ENCODE measurements at regions not wholly inside any gene's neighbourhood (a gene's known extent, or its start where the extent isn't known, plus 50 kb on each side); places are given as distances from the start of the nearest gene placed in this dataset.
"Not testable (repeated sequence)": the region's sequence is repeated elsewhere in the genome, so short reads cannot be mapped to it uniquely, and the experiment has no call there.

GRCh38 chr5:67997892-67998457 lies 217.6 kb upstream of the PIK3R1 start:
- Histone ChIP-seq H3K4me1 (ENCODE audit: control insufficient read depth in 5 of 5, insufficient read depth in 5 of 5, low read length in 5 of 5) (peaks cover 4 to 16% (median 8%) of the 10 kb centered on the region in 5 donors), H3K36me3 (ENCODE audit: control insufficient read depth in 5 of 5, insufficient read depth in 5 of 5, low read length in 5 of 5) (no peaks in the 10 kb centered on the region), H3K9ac (ENCODE audit: low read length in 5 of 5) (no peak overlapping the region), H3K4me3 (ENCODE audit: low read depth in 1 of 5, low read length in 5 of 5) (no peak overlapping the region), H3K27ac (ENCODE audit: low read depth, low read length) (no peak overlapping the region), H3K27me3 (ENCODE audit: control insufficient read depth in 5 of 5, insufficient read depth in 4 of 5, low read length in 5 of 5) (no peaks in the 10 kb centered on the region), H3K9me3 (ENCODE audit: control insufficient read depth in 5 of 5, low read length in 5 of 5) (no peaks in the 10 kb centered on the region)

DNA sequence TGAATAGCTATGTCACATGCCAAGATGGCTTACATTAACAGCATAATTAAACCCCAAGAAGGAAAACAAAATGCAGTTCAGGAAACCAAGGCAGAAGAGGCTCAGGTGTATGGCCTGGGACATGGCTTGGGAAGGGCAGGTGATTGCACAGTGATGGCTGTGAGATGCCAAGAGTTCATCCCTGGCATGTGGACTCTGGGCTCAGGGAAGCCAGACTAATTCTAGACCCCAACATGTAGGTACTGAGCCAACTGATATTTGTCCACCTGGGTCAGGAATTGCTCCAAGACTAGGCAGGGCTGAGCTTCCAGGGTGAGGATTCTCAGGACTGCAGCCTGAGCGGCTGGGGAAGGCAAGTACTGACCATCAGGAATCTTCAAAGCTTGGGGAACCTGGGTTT lies 218.4 kb upstream of the PIK3R1 start:
- H3K36me3 ChIP-seq (ENCODE audit: control insufficient read depth in 5 of 5, insufficient read depth in 5 of 5, low read length in 5 of 5): no peaks in the 10 kb centered on the region
- no peak overlapping the region for H3K9ac ChIP-seq (ENCODE audit: low read length in 5 of 5)
- H3K4me3 ChIP-seq (ENCODE audit: low read depth in 1 of 5, low read length in 5 of 5): no peak overlapping the region
- no peaks in the 10 kb centered on the region for H3K27me3 ChIP-seq (ENCODE audit: control insufficient read depth in 5 of 5, insufficient read depth in 4 of 5, low read length in 5 of 5)
- H3K4me1 ChIP-seq (ENCODE audit: control insufficient read depth in 5 of 5, insufficient read depth in 5 of 5, low read length in 5 of 5): peaks cover 4 to 16% (median 8%) of the 10 kb centered on the region in 5 donors
- no peaks in the 10 kb centered on the region for H3K9me3 ChIP-seq (ENCODE audit: control insufficient read depth in 5 of 5, low read length in 5 of 5)
- no peak overlapping the region for H3K27ac ChIP-seq (ENCODE audit: low read depth, low read length)

DNA sequence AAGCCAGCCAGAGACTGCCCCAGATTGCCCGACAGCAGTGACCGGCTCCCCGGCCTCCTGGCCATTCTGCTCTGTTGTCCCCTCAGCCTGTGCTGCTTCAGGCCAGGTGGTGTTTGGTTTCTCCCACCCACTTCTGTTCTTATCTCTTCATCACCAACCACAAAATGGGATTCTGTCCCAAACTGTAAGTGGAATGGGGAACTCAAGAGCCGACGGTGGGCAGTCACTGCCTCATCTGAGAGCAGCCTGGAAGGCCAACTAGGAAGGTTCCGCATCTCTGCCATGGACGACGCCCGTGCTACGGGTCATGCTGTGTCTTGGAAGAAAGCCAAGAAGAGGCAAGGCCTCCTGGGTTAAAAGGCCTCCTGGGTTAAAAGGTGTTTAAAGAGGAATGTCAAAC lies 219.0 kb upstream of the PIK3R1 start:
- no peak overlapping the region for H3K9ac ChIP-seq (ENCODE audit: low read length in 5 of 5)
- peaks cover 4 to 16% (median 8%) of the 10 kb centered on the region in 5 donors for H3K4me1 ChIP-seq (ENCODE audit: control insufficient read depth in 5 of 5, insufficient read depth in 5 of 5, low read length in 5 of 5)
- no peaks in the 10 kb centered on the region for H3K9me3 ChIP-seq (ENCODE audit: control insufficient read depth in 5 of 5, low read length in 5 of 5)
- H3K27me3 ChIP-seq (ENCODE audit: control insufficient read depth in 5 of 5, insufficient read depth in 4 of 5, low read length in 5 of 5): no peaks in the 10 kb centered on the region
- H3K36me3 ChIP-seq (ENCODE audit: control insufficient read depth in 5 of 5, insufficient read depth in 5 of 5, low read length in 5 of 5): no peaks in the 10 kb centered on the region
- H3K4me3 ChIP-seq (ENCODE audit: low read depth in 1 of 5, low read length in 5 of 5): no peak overlapping the region
- no peak overlapping the region for H3K27ac ChIP-seq (ENCODE audit: low read depth, low read length)

DNA sequence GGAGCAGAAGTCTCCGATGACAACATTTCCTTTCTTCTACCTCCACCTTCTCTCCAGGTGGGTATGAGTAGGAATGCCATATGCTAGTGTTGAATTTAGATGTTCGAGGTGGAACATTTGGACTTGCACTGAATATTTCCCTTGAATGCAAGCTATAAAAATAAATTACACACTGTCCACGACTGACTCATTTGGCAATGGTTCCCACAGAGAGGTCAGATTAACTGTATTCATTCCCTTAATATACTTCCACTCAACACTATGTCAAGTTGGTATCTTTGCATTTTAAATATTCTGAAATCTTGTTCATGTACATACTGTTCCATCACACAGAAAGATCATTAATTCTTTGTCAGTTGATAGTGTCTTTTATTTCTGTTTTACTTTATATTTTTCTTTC lies 222.6 kb upstream of the PIK3R1 start:
- Histone ChIP-seq H3K9me3 (ENCODE audit: control insufficient read depth in 5 of 5, low read length in 5 of 5) (no peaks in the 10 kb centered on the region), H3K4me3 (ENCODE audit: low read depth in 1 of 5, low read length in 5 of 5) (no peak overlapping the region), H3K9ac (ENCODE audit: low read length in 5 of 5) (no peak overlapping the region), H3K27me3 (ENCODE audit: control insufficient read depth in 5 of 5, insufficient read depth in 4 of 5, low read length in 5 of 5) (no peaks in the 10 kb centered on the region), H3K4me1 (ENCODE audit: control insufficient read depth in 5 of 5, insufficient read depth in 5 of 5, low read length in 5 of 5) (peaks cover 0 to 10% (median 8%) of the 10 kb centered on the region in 5 donors), H3K36me3 (ENCODE audit: control insufficient read depth in 5 of 5, insufficient read depth in 5 of 5, low read length in 5 of 5) (no peaks in the 10 kb centered on the region), H3K27ac (ENCODE audit: low read depth, low read length) (no peak overlapping the region)

DNA sequence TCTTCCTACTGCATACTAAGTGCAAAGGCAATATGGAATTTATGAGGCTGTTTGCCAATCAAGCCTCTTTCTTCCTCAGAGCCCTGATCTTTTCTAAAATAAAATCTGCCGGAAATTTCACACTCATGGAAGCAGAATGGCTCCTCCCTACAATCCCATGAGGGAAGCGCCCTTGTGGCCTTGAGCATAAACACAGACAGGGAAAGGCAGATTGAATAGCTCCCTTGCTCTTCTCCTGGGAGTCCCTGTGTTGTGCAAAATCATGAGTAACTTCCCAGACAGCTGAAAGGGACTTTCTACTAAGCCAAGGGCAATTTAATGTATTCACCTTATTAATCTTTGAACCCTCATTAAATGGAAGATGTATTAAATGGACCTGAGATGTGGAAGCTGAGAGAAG lies 226.1 kb upstream of the PIK3R1 start:
- no peak overlapping the region for H3K27ac ChIP-seq (ENCODE audit: low read depth, low read length)

DNA sequence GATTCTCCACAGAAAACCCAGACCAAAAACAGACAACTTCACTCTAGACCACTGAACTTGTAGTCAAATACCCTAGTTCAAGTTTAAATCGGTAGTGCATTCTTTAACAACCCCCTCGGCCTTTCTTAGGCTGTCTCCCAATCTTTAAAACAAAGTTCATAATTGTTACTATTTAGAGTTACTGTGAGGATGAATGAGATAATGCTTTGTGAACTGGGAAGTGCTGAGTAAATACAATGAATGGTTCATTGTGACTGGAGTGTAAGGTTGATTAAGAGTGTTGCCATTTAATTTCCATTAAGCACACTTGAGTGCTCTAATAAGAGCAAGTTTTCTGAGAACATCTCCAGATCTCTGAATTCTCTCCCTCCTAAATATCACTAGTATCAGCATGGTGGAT lies 228.8 kb upstream of the PIK3R1 start:
- Histone ChIP-seq H3K4me3 (ENCODE audit: low read depth in 1 of 5, low read length in 5 of 5) (no peak overlapping the region), H3K4me1 (ENCODE audit: control insufficient read depth in 5 of 5, insufficient read depth in 5 of 5, low read length in 5 of 5) (peaks cover 0 to 11% (median 8%) of the 10 kb centered on the region in 5 donors), H3K27me3 (ENCODE audit: control insufficient read depth in 5 of 5, insufficient read depth in 4 of 5, low read length in 5 of 5) (no peaks in the 10 kb centered on the region), H3K9ac (ENCODE audit: low read length in 5 of 5) (no peak overlapping the region), H3K27ac (ENCODE audit: low read depth, low read length) (no peak overlapping the region), H3K36me3 (ENCODE audit: control insufficient read depth in 5 of 5, insufficient read depth in 5 of 5, low read length in 5 of 5) (no peaks in the 10 kb centered on the region), H3K9me3 (ENCODE audit: control insufficient read depth in 5 of 5, low read length in 5 of 5) (no peaks in the 10 kb centered on the region)

More for the DNA sequence above, 226.1 kb upstream of the PIK3R1 start:
- Histone ChIP-seq H3K4me3 (ENCODE audit: low read depth in 1 of 5, low read length in 5 of 5) (no peak overlapping the region), H3K4me1 (ENCODE audit: control insufficient read depth in 5 of 5, insufficient read depth in 5 of 5, low read length in 5 of 5) (peaks cover 0 to 10% (median 8%) of the 10 kb centered on the region in 5 donors), H3K27me3 (ENCODE audit: control insufficient read depth in 5 of 5, insufficient read depth in 4 of 5, low read length in 5 of 5) (no peaks in the 10 kb centered on the region), H3K9ac (ENCODE audit: low read length in 5 of 5) (no peak overlapping the region), H3K9me3 (ENCODE audit: control insufficient read depth in 5 of 5, low read length in 5 of 5) (no peaks in the 10 kb centered on the region), H3K36me3 (ENCODE audit: control insufficient read depth in 5 of 5, insufficient read depth in 5 of 5, low read length in 5 of 5) (no peaks in the 10 kb centered on the region)

DNA sequence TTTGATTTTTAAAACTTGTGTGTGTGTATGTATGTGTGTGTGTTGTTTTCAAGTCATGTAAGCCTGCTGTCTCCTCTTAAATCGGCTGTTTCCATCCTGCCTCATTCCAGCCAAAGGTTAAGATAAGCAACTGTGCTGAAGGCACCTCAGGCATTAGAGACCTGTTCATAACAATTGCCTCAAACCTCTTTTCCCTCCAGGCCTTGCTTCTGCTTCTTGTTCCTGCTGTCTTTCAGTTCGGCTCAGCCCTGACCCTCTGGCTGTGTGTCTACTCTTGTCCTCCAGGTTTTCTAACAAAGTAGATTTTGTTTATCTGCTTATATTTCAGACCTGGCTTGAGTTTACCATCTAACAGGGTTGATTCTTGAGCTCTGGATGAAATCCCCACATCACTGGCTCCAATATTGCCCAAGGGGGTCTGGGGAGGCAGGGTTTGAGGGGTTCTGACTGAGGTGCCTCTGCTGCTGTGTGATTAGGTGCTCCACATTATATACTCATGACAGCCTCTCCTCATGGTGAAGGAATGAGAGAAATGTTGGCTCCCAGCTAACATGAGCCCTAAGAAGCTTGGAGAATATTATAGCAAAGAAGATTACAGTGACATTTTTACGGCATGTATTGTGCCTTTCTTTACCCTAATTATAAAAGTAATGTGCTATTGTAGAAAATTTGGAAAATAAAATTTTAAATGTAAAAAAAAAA lies 229.7 kb upstream of the PIK3R1 start:
- H3K27me3 ChIP-seq (ENCODE audit: control insufficient read depth in 5 of 5, insufficient read depth in 4 of 5, low read length in 5 of 5): no peaks in the 10 kb centered on the region
- no peaks in the 10 kb centered on the region for H3K9me3 ChIP-seq (ENCODE audit: control insufficient read depth in 5 of 5, low read length in 5 of 5)
- peaks cover 0 to 11% (median 8%) of the 10 kb centered on the region in 5 donors for H3K4me1 ChIP-seq (ENCODE audit: control insufficient read depth in 5 of 5, insufficient read depth in 5 of 5, low read length in 5 of 5)
- H3K9ac ChIP-seq (ENCODE audit: low read length in 5 of 5): no peak overlapping the region
- H3K4me3 ChIP-seq (ENCODE audit: low read depth in 1 of 5, low read length in 5 of 5): no peak overlapping the region
- H3K36me3 ChIP-seq (ENCODE audit: control insufficient read depth in 5 of 5, insufficient read depth in 5 of 5, low read length in 5 of 5): no peaks in the 10 kb centered on the region
- no peak overlapping the region for H3K27ac ChIP-seq (ENCODE audit: low read depth, low read length)

DNA sequence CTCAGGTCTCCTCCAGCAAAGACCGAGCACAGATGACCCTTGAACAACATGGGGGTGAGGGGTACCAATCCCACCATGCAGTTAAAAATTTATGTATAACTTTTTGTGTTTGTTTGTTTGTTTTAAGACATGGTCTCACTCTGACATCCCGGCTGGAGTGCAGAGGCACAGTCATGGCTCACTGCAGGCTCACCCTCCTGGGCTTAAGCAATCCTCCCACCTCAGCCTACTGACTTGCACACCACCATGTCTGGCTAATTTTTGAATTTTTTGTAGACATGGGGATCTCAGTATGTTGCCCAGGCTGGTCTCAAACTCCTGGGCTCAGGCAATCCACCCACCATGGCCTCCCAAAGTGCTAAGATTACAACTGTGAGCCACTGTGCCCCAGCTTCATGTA lies 231.0 kb upstream of the PIK3R1 start:
- no peak overlapping the region for H3K4me3 ChIP-seq (ENCODE audit: low read depth in 1 of 5, low read length in 5 of 5)
- no peak overlapping the region for H3K27ac ChIP-seq (ENCODE audit: low read depth, low read length)
- H3K27me3 ChIP-seq (ENCODE audit: control insufficient read depth in 5 of 5, insufficient read depth in 4 of 5, low read length in 5 of 5): no peaks in the 10 kb centered on the region
- H3K4me1 ChIP-seq (ENCODE audit: control insufficient read depth in 5 of 5, insufficient read depth in 5 of 5, low read length in 5 of 5): peaks cover 0 to 8% (median 4%) of the 10 kb centered on the region in 5 donors
- H3K9ac ChIP-seq (ENCODE audit: low read length in 5 of 5): no peak overlapping the region
- no peaks in the 10 kb centered on the region for H3K9me3 ChIP-seq (ENCODE audit: control insufficient read depth in 5 of 5, low read length in 5 of 5)
- H3K36me3 ChIP-seq (ENCODE audit: control insufficient read depth in 5 of 5, insufficient read depth in 5 of 5, low read length in 5 of 5): no peaks in the 10 kb centered on the region

- H3K9ac ChIP-seq (ENCODE audit: low read length in 5 of 5): no peak overlapping the region
- H3K4me1 ChIP-seq (ENCODE audit: control insufficient read depth in 5 of 5, insufficient read depth in 5 of 5, low read length in 5 of 5): peaks cover 0 to 3% (median 0%) of the 10 kb centered on the region in 5 donors
- no peak overlapping the region for H3K4me3 ChIP-seq (ENCODE audit: low read depth in 1 of 5, low read length in 5 of 5)
- no peak overlapping the region for H3K27ac ChIP-seq (ENCODE audit: low read depth, low read length)
- no peaks in the 10 kb centered on the region for H3K36me3 ChIP-seq (ENCODE audit: control insufficient read depth in 5 of 5, insufficient read depth in 5 of 5, low read length in 5 of 5)
- H3K27me3 ChIP-seq (ENCODE audit: control insufficient read depth in 5 of 5, insufficient read depth in 4 of 5, low read length in 5 of 5): no peaks in the 10 kb centered on the region
- H3K9me3 ChIP-seq (ENCODE audit: control insufficient read depth in 5 of 5, low read length in 5 of 5): no peaks in the 10 kb centered on the region
These were observed 232.1 kb upstream of the PIK3R1 start for GRCh38 chr5:67983251-67984110.

DNA sequence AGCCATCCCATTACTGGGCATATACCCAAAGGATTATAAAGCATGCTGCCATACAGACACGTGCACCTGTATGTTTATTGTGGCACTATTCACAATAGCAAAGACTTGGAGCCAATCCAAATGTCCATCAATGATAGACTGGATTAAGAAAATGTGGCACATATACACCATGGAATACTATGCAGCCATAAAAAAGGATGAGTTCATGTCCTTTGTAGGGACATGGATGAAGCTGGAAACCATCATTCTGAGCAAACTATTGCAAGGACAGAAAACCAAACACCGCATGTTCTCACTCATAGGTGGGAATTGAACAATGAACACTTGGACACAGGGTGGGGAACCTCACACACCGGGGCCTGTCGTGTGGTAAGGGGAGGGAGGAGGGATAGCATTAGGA lies 233.4 kb upstream of the PIK3R1 start:
- not testable (repeated sequence) for H3K9ac ChIP-seq (ENCODE audit: low read length in 5 of 5); H3K27ac ChIP-seq (ENCODE audit: low read depth, low read length); H3K36me3 ChIP-seq (ENCODE audit: control insufficient read depth in 5 of 5, insufficient read depth in 5 of 5, low read length in 5 of 5); H3K4me3 ChIP-seq (ENCODE audit: low read depth in 1 of 5, low read length in 5 of 5); H3K4me1 ChIP-seq (ENCODE audit: control insufficient read depth in 5 of 5, insufficient read depth in 5 of 5, low read length in 5 of 5); H3K9me3 ChIP-seq (ENCODE audit: control insufficient read depth in 5 of 5, low read length in 5 of 5); H3K27me3 ChIP-seq (ENCODE audit: control insufficient read depth in 5 of 5, insufficient read depth in 4 of 5, low read length in 5 of 5)

Data from subcutaneous abdominal adipose tissue (tissue), 5 donors.